Coronary artery (tissue), 2 donors: ENCODE measurements at regions not wholly inside any gene's neighbourhood (a gene's known extent, or its start where the extent isn't known, plus 50 kb on each side); places are given as distances from the start of the nearest gene placed in this dataset.

Experiments used
- DNase-seq: peaks from one replicate; pipeline ENCODE4 v3.0.0-alpha.2; 2017; ENCODE audit warnings: low spot score
- H3K27ac ChIP-seq, 2 donors: fragments of 200-600 bp; sonication (generic); one replicate each; pipeline ENCODE4 v1.5.1; 2016 to 2019
- H3K4me3 ChIP-seq: fragments of 200-600 bp; sonication (generic); 2 replicates; pipeline ENCODE4 v1.5.1; 2016; ENCODE audit warnings: mild to moderate bottlenecking, moderate library complexity
- CTCF ChIP-seq: fragments of 200-600 bp; sonication (generic); IDR thresholded peaks from one replicate; pipeline ENCODE4 v1.5.1; 2019; ENCODE audit warnings: antibody characterized with exemption

DNA sequence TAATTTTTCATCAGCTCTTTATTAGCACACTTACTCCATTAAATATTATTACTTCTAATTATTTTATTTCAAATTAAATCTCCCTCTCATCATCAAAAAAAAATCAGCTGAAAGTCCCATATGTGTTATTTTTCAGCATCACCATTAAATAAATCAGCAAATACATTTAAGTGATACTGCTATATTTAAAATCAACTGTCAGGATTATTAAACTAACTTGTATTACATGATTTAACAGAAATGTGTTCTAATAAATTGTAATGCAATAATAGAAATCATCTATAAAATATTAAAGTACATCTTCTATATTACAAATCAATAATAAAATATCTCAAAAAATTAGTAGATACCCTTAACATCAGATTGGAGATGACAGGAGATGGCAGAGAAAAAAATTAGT, 538.6 kb upstream of the MIR17HG start:
- DNase-seq = no peak
- no peak overlapping the region for H3K4me3 ChIP-seq
- no peak overlapping the region for H3K27ac ChIP-seq
- no peak for TF ChIP-seq CTCF

DNA sequence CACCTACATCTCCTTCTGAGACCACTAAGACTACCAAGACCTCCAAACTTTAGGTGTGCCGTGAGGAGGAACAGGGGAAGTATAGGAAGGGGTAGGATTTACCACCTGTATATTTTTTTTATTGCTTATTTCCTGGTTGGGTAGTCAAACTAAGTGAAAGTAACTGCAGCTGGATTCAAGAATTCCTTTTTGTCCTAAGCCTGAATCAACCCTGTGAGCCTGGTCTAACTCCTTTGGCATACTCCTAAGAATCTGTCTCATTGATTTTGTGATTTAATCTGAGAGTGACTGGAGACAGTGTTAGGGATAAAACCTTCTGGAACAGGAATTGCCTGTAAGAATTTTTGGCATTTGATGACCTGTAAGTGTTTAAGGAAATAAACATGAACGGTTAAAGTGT, 523.5 kb upstream of the MIR17HG start:
- Histone ChIP-seq H3K4me3 (no peak overlapping the region), H3K27ac (no peak overlapping the region)
- TF ChIP-seq CTCF = no peak
- DNase-seq = no peak

DNA sequence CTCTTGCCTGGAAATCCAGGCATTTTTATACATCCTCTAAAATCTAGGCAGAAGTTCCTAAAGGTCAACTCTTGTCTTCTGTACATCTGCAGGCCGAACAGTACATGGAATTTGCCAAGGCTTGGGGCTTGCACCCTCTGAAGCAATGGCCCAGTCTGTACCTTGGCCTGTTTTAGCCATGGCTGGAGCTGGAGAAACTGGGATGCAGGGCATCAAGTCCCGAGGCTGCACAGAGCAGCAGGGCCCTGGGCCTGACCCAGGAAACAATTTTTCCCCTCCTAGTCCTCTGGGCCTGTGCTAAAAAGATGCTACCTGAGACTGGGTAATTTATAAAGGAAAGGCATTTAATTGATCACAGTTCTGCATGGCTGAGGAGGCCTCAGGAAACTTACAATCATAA, 520.8 kb upstream of the MIR17HG start:
- H3K27ac ChIP-seq = no peak overlapping the region
- TF ChIP-seq CTCF = no peak
- no peak for DNase-seq
- H3K4me3 ChIP-seq = no peak overlapping the region

- TF ChIP-seq CTCF = no peak
- no peak for DNase-seq
- H3K4me3 ChIP-seq = no peak overlapping the region
- H3K27ac ChIP-seq = no peak overlapping the region
Observed at GRCh38 chr13:90830782-90831181, 516.7 kb upstream of the MIR17HG start.

GRCh38 chr13:90833951-90834350, 513.5 kb upstream of the MIR17HG start:
- no peak for DNase-seq
- Histone ChIP-seq H3K4me3 (no peak overlapping the region), H3K27ac (no peak overlapping the region)
- no peak for TF ChIP-seq CTCF

GRCh38 chr13:90834700-90835099, 512.8 kb upstream of the MIR17HG start:
- Histone ChIP-seq H3K27ac (no peak overlapping the region), H3K4me3 (no peak overlapping the region)
- no peak for TF ChIP-seq CTCF
- DNase-seq = no peak

DNA sequence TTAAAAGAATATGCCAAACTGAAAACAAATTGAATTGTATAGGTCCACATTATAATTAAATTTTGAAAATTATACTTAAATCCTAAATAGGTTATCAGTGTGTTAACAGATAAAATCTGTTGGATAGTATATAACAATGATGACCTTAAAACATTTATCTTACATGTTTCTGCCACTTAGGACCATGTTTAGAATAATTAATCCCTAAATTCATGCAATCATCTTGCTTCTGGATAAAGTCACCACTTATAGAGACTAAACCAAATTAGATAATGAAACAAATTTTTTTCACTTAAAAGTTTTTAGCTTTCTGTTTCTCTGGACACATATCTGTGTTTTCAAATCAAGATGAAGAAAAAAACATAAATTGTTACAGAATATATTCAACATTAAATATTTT, 511.7 kb upstream of the MIR17HG start:
- no peak for TF ChIP-seq CTCF
- Histone ChIP-seq H3K4me3 (no peak overlapping the region), H3K27ac (no peak overlapping the region)
- no peak for DNase-seq
